ENCODE measurements at regions not wholly inside any gene's neighbourhood (a gene's known extent, or its start where the extent isn't known, plus 50 kb on each side); places are given as distances from the start of the nearest gene placed in this dataset.
A peak's percentile ranks its signal among the peaks of the same experiment; 100 is the strongest.
"Not testable (repeated sequence)": the region's sequence is repeated elsewhere in the genome, so short reads cannot be mapped to it uniquely, and the experiment has no call there.

DNA sequence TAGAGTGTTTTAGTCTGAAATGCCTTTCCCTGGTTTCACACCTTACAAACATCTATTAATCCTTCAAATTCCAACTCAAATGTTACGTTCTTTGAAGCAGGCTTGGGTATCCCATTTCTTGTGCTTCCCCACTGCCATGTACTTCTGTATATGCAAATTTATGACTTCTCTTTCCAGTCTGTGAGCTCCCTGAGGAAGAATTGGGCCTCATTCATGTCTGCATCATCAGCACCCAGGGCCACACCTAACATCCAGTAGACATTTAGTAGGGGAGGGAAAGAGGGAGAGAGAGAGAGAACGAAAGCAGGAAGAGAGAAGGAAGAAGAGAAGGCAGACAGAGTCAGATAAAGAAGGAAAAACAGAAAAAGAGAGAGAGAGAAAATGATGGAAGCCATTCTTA, 53.3 kb upstream of the KY start:
- no peak for DNase-seq (ENCODE audit: low read depth in 2 of 2)

DNA sequence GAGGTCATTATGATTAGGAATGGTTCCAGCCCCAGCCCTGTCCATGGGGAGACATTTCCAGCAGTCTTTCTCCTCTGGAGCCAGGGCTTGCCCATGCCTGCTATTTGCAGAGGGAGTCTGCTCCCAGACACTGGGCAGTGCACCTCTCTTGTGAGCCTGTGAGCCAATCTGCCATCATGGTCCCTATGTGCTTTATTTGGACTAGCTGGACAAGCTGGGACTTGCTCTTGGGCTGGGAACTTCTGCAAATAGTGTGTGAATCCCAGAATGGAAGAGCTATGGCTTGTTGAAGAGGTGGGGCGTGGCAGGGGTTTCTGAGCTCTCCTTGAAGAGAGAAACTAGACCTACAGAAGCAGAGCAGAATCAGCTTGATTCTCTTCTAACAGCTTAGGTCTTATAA, 53.7 kb upstream of the KY start:
- no peak for DNase-seq (ENCODE audit: low read depth in 2 of 2)

DNA sequence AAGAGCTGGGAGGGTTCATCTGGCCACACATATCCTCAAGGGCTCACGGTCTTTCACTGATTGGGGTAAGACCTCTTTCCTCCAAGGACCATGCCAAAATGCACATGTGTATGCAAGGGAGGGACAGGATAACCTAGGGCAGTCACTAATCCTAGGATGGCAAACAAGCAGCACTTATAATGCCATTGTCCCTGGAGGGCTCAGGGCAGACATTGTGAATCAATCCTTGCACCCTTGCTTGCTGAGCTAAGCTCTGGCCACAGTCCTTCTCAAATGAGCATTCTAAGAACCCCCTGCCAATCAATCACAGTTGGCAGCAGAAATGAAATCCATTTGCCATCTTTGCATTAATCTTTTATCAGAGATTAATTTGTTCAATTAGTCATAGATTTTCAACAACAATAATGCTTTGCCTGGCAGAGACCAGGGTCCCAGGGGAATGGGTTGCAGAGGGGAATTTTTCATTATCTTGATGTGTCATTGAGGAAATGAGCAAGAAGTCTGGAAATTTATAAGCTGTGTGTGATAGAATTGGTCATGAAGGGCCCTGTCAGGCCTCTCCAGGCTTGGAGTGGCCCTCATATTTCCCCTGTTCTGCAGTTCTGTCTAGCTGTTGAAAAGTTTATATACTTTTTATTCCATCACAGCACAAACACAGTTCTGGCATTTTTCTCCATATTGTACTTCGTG, 57.2 kb upstream of the KY start:
- peak; percentile 44 to 48 for DNase-seq (ENCODE audit: low read depth in 2 of 2)

- no peak for DNase-seq (ENCODE audit: low read depth in 2 of 2)
Observed at GRCh38 chr3:134708671-134709070, 57.8 kb upstream of the KY start.

GRCh38 chr3:134709076-134709475, 58.3 kb upstream of the KY start:
- DNase-seq (ENCODE audit: low read depth in 2 of 2) = no peak

DNA sequence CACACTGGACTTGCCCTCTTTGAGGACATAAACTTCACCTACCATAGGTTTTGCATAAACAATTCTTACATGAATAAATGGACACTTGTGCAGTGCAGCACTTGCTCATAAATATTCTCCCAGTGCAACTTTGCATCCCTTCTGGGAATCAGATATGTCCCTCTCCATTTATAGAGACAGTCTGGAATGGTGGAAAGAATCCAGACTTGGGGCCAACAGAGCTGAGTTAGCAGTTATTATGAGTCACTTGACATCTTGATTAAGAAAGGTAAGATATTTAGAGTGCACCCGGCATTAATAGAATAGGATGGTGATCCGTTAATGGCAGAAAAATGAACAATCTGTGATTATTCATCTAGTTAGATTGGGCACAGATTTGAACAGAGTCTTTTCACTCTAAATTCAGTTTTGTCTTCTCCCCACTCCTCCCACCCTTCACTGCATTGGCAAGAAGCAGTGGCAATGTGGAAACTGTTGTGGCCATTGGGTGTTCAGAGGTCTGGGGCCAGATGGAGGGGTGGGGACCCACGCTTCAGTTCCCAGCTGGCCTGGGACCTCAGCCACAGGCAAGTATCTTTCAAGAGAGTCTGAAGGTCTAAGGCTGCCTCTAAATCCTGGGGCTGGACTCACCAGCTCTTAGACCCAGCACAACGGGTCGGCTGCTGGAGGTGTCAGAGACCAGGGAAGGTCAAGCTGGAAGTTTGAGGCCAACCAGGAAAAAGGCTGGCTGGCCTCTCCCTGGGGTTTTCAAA, 58.9 kb upstream of the KY start:
- DNase-seq (ENCODE audit: low read depth in 2 of 2) = no peak

DNA sequence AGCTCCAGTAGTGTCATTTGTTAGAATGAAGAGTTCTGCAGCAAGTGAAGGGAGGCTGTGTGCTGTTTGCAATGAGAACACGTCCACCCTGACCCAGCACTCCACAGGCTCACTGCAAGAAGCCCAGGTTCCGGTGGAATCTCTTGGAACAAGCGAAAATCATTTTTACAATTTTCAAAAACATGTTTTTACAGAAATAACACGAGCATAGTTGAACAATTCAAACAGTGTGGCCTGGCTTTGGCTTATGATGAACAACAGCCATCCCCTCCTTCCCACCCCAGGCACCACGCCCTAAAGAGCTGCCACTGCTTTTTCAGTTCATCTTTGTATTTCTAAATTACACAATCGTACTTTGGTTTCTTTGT, 59.5 kb upstream of the KY start:
- DNase-seq (ENCODE audit: low read depth in 2 of 2) = no peak

DNA sequence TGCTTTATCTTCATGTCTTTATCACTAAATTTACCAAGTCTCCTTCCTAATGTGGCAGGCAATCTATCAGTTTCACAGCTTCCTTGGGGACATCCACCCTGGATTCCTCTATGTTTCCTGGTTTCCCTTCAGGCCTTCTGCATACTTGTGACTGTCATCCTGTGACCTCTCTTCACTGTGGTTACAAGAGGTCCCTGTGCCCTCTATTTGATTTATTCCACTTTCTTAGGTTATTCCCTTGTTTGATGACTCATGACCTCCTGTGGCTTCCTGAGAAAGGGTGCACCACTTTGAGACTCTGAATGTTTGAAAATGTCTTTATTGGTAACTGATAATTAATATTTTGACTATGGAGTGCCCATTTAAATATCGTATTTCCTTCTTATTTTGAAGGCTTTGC, 60.5 kb upstream of the KY start:
- DNase-seq (ENCODE audit: low read depth in 2 of 2) = no peak

- DNase-seq (ENCODE audit: low read depth in 2 of 2) = no peak
Observed at GRCh38 chr3:134713671-134714070, 62.8 kb upstream of the KY start.

GRCh38 chr3:134718726-134719125, 67.9 kb upstream of the KY start:
- DNase-seq (ENCODE audit: low read depth in 2 of 2) = peak; percentile 42 to 44

DNA sequence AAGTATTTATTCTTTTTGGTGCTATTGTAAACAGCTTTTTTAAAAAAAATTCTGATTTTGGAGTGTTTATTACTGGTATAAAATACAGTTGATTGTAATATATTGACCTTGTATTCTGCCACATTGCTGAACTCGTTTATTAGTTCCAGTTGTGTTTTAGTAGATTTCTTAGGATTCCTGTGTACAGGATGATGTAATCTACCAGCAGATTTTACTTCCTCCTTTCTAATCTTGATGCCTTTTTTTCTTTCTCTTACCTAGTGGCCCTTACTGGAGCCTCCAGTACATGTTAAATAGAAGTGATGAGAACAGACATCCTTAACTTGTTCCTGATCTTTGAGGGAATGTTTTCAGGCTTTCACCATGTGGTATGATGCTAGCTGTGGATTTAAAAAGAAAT, 70.4 kb upstream of the KY start:
- no peak for DNase-seq (ENCODE audit: low read depth in 2 of 2)

GRCh38 chr3:134722969-134723368, 72.1 kb upstream of the EPHB1 start:
- no peak for DNase-seq (ENCODE audit: low read depth in 2 of 2)

DNA sequence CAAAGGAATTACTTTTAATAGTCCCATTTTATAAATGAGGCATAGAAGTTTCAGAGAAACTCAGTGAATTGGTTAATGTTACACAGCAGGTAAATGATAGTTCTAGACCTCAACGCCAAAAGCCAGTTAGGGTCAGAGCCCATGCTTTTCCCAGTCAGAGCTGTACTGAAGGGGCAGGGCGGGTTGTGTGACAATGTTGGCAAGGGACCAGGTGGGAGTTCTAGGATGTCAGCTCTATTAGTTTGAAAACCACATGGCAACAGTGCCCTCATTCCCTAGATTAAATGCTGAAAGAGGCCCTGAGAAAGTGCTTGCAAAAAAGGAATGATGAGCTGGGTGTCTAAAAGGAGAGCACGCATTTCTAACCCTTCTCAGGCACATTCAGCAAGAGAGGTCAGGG, 65.4 kb upstream of the EPHB1 start:
- DNase-seq (ENCODE audit: low read depth in 2 of 2) = no peak

DNA sequence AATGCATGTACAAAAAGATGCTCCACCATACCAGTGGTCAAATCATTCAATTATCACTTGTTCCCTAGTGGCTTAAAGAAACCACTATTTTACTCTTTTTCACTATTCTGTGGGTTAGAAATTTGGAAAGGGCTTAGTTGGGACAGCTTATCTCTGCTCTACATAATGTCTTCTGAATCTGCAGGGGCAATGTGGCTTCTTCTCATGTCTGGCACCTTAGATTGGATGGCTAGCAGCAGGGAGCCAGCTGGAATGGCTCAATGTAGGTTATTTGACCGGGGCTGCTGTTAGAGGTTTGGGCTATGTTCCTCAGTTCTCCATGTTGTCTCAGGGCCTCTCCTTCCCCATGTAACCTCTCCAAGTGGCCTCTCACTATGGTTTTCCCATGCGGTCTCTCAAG, 57.5 kb upstream of the EPHB1 start:
- no peak for DNase-seq (ENCODE audit: low read depth in 2 of 2)

- not testable (repeated sequence) for DNase-seq (ENCODE audit: low read depth in 2 of 2)
Observed at GRCh38 chr3:134740077-134740476, 55.0 kb upstream of the EPHB1 start.

GRCh38 chr3:134742202-134742601, 52.9 kb upstream of the EPHB1 start:
- DNase-seq (ENCODE audit: low read depth in 2 of 2) = no peak

- no peak for DNase-seq (ENCODE audit: low read depth in 2 of 2)
Observed at GRCh38 chr3:134743006-134743405, 52.1 kb upstream of the EPHB1 start.
